ACC112 (cell line): ENCODE measurements at regions not wholly inside any gene's neighbourhood (a gene's known extent, or its start where the extent isn't known, plus 50 kb on each side); places are given as distances from the start of the nearest gene placed in this dataset.

Source experiments
- H2AFZ ChIP-seq: fragments of 200-600 bp; sonication (generic); one replicate; pipeline ENCODE4 v1.6.0; 2017; ENCODE audit warnings: antibody characterized with exemption, low read length; ENCODE audit not compliant: unreplicated experiment
- H3K27ac ChIP-seq: fragments of 200-600 bp; sonication (generic); 2 replicates; pipeline ENCODE4 v1.5.1; 2014; ENCODE audit warnings: low read depth, mild to moderate bottlenecking, antibody characterized with exemption, low read length, moderate library complexity
- H3K27me3 ChIP-seq: fragments of 200-600 bp; sonication (generic); 2 replicates; pipeline ENCODE4 v1.6.1; 2014; ENCODE audit warnings: mild to moderate bottlenecking, antibody characterized with exemption, low read length, moderate library complexity, mixed read lengths; ENCODE audit not compliant: insufficient read depth
- H3K36me3 ChIP-seq: fragments of 200-600 bp; sonication (generic); 2 replicates; pipeline ENCODE4 v1.6.1; 2016; ENCODE audit warnings: mild to moderate bottlenecking, antibody characterized with exemption, low read length, moderate library complexity, mixed read lengths; ENCODE audit not compliant: insufficient read depth
- H3K4me1 ChIP-seq: fragments of 200-600 bp; sonication (generic); one replicate; pipeline ENCODE4 v1.6.1; 2016; ENCODE audit warnings: low read length, mixed read lengths; ENCODE audit not compliant: insufficient read depth, unreplicated experiment, control insufficient read depth
- H3K4me3 ChIP-seq: fragments of 200-600 bp; sonication (generic); 2 replicates; pipeline ENCODE4 v1.5.1; 2014; ENCODE audit warnings: mild to moderate bottlenecking, low read depth, low read length
- H3K79me2 ChIP-seq: fragments of 200-600 bp; sonication (generic); one replicate; pipeline ENCODE4 v1.6.0; 2016; ENCODE audit warnings: low read length; ENCODE audit not compliant: control insufficient read depth, unreplicated experiment, insufficient read depth

DNA sequence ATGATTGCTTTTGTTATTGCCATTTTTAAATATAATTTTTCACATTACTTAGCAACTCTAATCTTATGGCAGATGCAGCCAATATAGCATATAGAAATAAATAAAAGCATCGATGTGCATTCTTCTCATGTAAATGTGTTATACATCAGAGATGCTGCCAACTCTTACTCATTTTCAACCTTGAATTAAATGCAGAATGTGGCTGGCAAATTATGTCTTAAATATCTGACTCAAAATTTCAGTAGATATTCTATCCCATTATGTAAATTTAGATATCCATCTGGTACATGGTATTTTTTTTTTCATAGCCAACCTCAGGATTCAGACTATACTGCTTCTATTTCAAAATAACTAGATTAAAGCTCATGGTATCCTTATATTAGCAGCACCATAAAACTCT is 916.7 kb upstream of the TMPRSS15 start:
- Histone ChIP-seq H3K36me3 (no peaks in the 10 kb centered on the region), H3K4me1 (no peaks in the 10 kb centered on the region), H2AFZ (no peak overlapping the region), H3K27me3 (no peaks in the 10 kb centered on the region), H3K4me3 (no peak overlapping the region), H3K79me2 (no peaks in the 10 kb centered on the region), H3K27ac (no peak overlapping the region)

DNA sequence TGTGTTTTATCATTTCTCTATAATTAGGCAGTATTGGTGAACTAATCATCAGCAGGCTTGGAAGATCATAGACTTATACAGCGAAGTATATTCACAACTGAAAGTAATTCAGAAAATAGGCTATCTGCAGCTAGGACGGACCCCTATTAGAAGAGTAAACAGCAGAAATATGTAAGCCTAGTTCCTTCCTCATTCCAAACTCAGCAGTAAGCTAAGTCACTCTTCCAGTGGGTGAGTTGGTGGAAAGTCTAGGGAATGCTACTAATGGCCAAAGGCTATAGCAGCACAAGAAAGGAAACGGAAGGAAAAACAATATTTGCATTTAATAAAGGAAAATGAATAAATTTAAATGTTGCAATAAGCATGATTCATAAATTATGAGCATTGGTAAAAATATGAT is 918.1 kb upstream of the TMPRSS15 start:
- Histone ChIP-seq H3K4me1 (no peaks in the 10 kb centered on the region), H3K36me3 (no peaks in the 10 kb centered on the region), H3K27ac (no peak overlapping the region), H3K4me3 (no peak overlapping the region), H3K27me3 (no peaks in the 10 kb centered on the region), H3K79me2 (no peaks in the 10 kb centered on the region), H2AFZ (no peak overlapping the region)

DNA sequence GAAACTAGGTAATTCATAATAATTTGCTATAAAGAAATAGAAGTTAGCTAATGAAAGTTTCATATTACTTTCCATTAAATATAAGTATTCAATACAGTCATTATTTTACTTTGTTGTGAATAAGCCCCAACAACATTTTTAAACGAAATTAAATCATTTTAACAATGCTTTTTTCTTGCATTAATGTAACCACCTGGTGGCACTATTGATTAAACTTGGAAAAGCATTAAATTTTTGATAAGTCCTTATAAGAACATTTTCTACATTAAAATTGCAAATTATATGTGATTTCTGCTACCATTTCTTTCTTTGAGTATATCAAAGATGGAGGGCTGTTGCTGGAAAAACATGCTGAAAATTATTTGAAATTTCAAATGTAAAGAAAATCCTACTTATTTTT is 918.8 kb upstream of the TMPRSS15 start:
- Histone ChIP-seq H3K27me3 (no peaks in the 10 kb centered on the region), H3K27ac (no peak overlapping the region), H3K4me3 (no peak overlapping the region), H2AFZ (no peak overlapping the region), H3K36me3 (no peaks in the 10 kb centered on the region), H3K4me1 (no peaks in the 10 kb centered on the region), H3K79me2 (no peaks in the 10 kb centered on the region)

DNA sequence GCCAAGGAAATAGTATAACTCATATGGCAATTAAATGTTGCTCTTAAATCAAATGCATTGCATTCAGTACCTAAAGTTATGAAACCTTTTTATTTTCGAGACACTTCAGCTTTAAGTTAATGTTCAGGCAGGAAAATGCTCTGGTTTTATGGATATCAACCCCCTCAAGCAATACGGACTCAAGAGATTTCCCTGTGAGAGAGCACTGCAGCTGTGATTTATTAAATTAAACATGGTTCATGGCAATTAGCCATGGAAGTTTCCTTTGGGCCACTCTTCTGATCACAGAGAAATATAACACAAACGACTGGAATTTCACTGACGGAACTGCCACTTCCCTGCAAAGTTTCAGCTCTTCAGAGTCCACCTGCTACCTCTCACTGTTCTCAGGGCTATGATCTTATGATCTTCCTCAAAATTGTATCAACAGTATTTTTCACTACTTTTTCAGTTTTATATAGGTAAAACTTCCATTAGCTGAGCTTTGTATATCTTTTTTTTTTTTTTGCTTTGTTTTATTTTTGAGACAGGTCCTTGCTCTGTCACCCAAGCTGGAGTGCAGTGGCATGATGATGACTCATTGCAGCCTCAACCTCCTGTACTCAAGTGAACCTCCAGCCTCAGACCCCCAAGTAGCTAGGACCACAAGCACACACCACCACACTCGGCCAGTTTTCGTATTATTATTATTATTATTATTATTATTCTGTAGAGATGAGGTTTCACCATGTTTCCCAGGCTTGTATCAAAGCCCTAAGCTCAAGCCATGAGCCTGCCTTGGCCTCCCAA is 923.1 kb upstream of the TMPRSS15 start:
- H3K27ac ChIP-seq = no peak overlapping the region
- no peaks in the 10 kb centered on the region for H3K79me2 ChIP-seq
- H2AFZ ChIP-seq = no peak overlapping the region
- no peaks in the 10 kb centered on the region for H3K36me3 ChIP-seq
- no peaks in the 10 kb centered on the region for H3K4me1 ChIP-seq
- H3K27me3 ChIP-seq = no peaks in the 10 kb centered on the region
- no peak overlapping the region for H3K4me3 ChIP-seq

DNA sequence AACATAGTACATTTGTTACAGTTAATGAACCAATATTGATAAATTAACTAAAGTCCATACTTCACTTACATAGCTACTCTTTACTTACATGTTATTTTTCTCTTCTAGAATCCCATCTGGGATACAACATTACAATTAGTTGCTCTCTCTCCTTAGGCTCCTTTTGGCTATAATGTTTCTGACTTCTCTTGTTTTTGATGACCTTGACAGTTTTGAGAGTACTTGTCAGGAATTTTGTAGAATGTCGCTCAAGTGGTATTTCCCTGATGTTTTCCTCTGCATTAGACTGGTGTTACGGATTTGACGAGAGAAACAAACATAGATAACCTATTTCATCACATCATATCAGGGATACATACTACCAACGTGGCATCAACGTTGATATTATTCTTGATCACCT is 925.4 kb upstream of the TMPRSS15 start:
- no peaks in the 10 kb centered on the region for H3K79me2 ChIP-seq
- H3K4me1 ChIP-seq = no peaks in the 10 kb centered on the region
- no peak overlapping the region for H3K27ac ChIP-seq
- H3K36me3 ChIP-seq = no peaks in the 10 kb centered on the region
- no peak overlapping the region for H2AFZ ChIP-seq
- H3K27me3 ChIP-seq = no peaks in the 10 kb centered on the region
- no peak overlapping the region for H3K4me3 ChIP-seq

DNA sequence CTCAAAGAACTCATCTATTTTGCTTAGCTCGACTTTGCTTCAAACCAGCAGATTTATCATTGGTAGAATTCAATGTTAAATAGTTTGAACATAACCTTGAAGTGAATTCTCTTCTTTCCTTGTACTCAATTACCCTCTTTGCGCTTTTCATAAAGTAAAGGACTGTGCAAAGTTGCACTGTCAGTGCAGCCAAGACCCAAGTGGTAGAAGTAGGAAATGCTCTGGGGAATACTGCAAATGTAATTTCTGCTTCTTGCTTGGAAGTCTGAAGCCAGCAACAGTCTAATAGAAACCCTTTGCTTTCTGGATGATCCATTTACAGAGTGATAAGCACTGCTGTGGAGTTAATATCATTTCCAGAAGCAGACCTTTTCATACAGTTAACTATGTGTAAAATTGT is 936.7 kb upstream of the TMPRSS15 start:
- no peaks in the 10 kb centered on the region for H3K4me1 ChIP-seq
- H3K27ac ChIP-seq = no peak overlapping the region
- H3K36me3 ChIP-seq = no peaks in the 10 kb centered on the region
- H3K4me3 ChIP-seq = no peak overlapping the region
- H3K27me3 ChIP-seq = no peaks in the 10 kb centered on the region
- H2AFZ ChIP-seq = no peak overlapping the region
- H3K79me2 ChIP-seq = no peaks in the 10 kb centered on the region

DNA sequence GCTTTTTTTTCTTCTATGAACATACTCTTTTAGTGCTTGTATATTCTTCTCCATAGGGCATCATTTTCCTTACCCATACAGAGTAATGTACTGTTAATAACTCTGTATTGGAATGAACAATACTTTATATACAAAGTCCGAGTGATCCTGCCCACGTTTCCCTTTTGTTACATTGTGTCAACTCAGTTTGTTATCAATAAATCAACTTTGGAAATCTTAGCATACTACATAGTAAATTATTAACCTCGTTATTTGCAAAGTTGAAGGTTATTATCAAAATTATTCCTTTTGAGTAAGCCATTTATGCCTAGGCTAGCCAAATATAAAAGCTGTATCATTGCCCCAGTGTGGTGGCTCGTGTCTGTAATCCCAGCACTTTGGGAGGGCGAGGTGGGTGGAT is 937.4 kb upstream of the TMPRSS15 start:
- Histone ChIP-seq H3K36me3 (no peaks in the 10 kb centered on the region), H2AFZ (no peak overlapping the region), H3K4me1 (no peaks in the 10 kb centered on the region), H3K27ac (no peak overlapping the region), H3K4me3 (no peak overlapping the region), H3K27me3 (no peaks in the 10 kb centered on the region), H3K79me2 (no peaks in the 10 kb centered on the region)

DNA sequence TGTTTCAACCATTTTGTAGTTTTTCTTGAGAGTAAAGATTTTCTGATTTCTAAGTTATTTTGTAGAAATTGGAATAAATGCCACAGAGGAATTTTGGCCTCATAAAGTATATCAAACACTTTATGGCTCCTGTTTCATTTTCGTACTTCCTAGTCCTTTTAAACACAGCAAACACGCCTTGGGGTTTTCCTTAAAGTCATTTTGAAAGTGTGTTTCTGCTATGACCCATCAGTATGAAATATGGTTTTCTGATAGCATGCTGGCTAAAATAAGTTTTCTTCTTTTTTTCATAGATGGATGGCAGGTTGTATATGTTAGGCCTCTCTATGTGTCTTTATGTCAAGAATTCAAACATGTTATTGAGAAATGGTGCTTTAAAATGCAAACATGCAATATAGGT is 940.1 kb upstream of the TMPRSS15 start:
- no peaks in the 10 kb centered on the region for H3K27me3 ChIP-seq
- H3K27ac ChIP-seq = no peak overlapping the region
- no peak overlapping the region for H3K4me3 ChIP-seq
- H2AFZ ChIP-seq = no peak overlapping the region
- no peaks in the 10 kb centered on the region for H3K4me1 ChIP-seq
- no peaks in the 10 kb centered on the region for H3K79me2 ChIP-seq
- H3K36me3 ChIP-seq = no peaks in the 10 kb centered on the region

DNA sequence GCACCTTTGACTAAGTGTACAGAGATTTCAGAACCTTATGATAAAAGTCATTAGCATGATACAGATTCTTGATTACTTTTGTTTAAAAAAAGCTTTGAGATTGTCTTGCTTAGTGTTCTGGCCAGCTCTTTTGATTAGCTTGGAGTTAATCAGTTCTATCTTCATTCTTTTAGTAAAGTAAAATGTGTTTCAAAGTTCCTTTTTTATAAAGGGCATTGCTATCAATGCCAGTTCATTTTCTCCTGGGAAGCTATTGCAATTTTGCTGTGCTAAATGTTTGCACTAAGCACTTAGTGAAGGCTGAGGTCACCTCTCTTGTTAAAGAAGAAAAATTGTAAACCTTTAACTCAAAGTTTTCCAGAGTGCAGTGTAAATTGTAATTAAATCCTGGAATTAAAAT is 946.7 kb upstream of the TMPRSS15 start:
- no peak overlapping the region for H2AFZ ChIP-seq
- no peaks in the 10 kb centered on the region for H3K36me3 ChIP-seq

DNA sequence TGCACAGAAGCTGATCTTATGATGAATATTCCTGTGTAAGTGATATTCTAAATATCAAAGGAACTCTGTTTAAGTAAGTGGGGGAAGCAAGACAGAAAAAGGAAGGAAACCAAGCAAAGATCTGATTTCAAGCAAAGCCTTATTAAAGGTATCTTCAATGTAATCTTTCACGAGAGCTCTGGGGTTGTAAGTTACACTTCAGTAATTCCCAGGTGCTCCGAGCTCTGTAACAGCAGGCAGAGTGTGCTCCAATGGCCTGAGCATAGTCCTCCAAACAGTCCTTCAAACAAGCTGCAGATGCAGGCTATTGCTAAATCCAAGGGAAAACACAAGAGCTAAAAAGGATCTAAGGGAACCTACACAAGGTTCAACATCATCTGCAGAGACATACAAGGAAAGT is 949.7 kb upstream of the TMPRSS15 start:
- Histone ChIP-seq H3K4me1 (no peaks in the 10 kb centered on the region), H3K4me3 (no peak overlapping the region), H2AFZ (no peak overlapping the region), H3K27ac (no peak overlapping the region), H3K79me2 (no peaks in the 10 kb centered on the region), H3K27me3 (no peaks in the 10 kb centered on the region), H3K36me3 (no peaks in the 10 kb centered on the region)

More for the DNA sequence above, 946.7 kb upstream of the TMPRSS15 start:
- Histone ChIP-seq H3K27me3 (no peaks in the 10 kb centered on the region), H3K4me1 (no peaks in the 10 kb centered on the region), H3K79me2 (no peaks in the 10 kb centered on the region), H3K4me3 (no peak overlapping the region), H3K27ac (no peak overlapping the region)

DNA sequence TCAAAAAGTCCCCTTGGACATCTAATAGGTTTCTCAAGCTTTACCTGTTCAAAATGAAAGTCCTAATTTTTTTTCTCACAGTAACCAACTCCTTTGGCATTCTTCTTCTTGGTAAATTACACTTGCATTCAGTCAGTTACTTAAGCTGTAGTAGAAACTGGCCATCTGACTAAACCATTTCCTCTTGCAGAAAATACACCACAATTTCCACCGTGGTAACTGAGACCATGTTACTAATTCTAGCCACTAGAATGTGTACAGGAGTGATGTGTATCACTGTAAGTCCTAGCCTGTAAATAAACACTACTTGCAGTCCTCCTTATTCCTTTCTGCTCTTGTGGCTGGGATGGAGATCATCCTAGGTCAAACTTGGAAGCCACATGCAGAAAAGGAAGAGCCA is 965.4 kb upstream of the TMPRSS15 start:
- H3K4me1 ChIP-seq = no peaks in the 10 kb centered on the region
- no peaks in the 10 kb centered on the region for H3K79me2 ChIP-seq
- no peak overlapping the region for H2AFZ ChIP-seq
- no peak overlapping the region for H3K27ac ChIP-seq
- no peaks in the 10 kb centered on the region for H3K27me3 ChIP-seq
- H3K4me3 ChIP-seq = no peak overlapping the region
- H3K36me3 ChIP-seq = no peaks in the 10 kb centered on the region
